ENCODE measurements at regions not wholly inside any gene's neighbourhood (a gene's known extent, or its start where the extent isn't known, plus 50 kb on each side); places are given as distances from the start of the nearest gene placed in this dataset.
"Not testable (repeated sequence)": the region's sequence is repeated elsewhere in the genome, so short reads cannot be mapped to it uniquely, and the experiment has no call there.

GRCh38 chr1:56097713-56098112 lies 481.6 kb downstream of the PLPP3 start:
- DNase-seq = no peak

- DNase-seq = no peak
Measured at GRCh38 chr1:56095696-56096665, 483.4 kb downstream of the PLPP3 start.

- DNase-seq = no peak
Measured at GRCh38 chr1:56094168-56094567, 485.2 kb downstream of the PLPP3 start.

DNA sequence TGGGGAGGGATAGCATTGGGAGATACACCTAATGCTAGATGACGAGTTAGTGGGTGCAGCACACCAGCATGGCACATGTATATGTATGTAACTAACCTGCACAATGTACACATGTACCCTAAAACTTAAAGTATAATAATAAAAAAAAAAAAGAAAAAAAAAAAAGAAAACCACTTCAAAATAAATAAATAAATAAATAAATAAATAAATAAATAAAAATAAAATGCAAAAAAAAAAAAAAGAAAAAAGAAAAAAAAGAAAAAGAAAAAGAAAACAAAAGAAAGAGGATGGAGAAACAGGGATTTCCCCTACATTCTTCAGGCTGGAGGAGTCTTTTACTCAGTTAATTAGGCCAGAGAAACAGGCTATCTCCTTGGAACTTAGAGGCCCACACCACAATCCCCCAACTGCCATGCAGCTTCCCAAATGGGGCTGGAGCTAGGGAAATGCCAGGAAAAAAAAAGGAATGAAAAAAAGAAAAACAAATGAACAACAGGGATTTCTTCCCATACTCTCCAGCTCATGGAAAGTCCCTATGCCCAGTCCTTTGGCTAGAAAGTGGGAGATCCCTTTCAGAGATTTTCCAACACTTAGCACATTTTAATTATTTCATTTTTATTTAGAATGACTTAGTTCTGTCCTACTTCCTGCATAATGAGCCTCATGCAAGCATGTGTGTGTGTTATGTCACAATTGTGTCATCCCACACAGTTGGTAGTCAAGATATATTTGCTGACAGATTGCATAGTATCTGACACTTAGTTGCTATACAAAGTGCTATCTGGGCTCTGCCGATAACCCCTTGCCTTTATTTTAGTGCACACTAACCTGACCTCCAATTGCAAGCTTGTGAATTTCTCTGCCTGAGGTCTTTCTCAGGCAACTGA lies 486.4 kb downstream of the PLPP3 start:
- DNase-seq = no peak

DNA sequence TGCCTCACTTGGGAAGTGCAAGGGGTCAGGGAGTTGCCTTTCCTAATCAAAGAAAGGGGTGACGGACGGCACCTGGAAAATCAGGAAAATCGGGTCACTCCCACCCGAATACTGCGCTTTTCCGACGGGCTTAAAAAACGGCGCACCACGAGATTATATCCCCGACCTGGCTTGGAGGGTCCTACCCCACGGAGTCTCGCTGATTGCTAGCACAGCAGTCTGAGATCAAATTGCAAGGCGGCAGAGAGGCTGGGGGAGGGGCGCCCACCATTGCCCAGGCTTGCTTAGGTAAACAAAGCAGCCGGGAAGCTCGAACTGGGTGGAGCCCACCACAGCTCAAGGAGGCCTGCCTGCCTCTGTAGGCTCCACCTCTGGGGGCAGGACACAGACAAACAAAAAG lies 489.5 kb downstream of the PLPP3 start:
- not testable (repeated sequence) for DNase-seq

- DNase-seq = no peak
Measured at GRCh38 chr1:56084246-56084645, 495.1 kb downstream of the PLPP3 start.

DNA sequence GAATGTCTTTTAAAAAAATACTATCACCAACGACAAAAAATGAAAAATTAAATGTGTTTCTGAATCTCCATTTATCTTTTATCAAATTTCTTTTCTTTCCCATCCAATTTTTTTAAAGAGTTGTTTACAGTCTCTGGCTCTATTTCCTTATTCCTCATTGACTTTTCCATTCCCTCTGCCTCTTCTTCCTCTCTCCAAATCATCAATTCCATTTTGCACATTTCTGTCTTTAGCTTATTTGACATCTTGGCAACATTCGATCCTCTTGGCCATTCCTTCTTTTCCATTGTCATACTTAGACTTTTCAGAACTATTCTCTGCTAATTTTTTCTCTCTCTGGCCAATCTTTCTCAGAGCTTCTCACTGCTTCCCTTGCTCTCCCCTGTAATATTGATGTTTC lies 497.6 kb downstream of the PLPP3 start:
- no peak for DNase-seq

DNA sequence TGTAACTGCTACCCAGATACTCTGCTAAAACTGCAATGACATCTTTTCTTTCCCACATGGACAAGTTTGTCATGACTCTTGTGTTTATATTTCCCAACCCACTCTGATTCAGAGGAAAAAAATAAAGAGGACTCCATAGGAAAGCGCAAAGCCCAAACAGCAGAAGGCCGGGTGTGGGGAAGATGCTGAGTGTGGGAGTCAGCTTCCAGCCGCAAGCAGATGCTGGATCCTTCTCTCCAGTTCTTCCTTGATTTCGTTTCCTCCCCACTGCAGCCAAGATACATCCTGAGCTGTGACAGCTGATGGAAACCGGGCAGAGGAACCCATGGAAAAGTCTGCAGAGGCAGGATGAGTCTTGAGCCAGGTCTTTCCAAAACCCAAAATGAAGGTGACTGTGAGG lies 498.2 kb downstream of the PLPP3 start:
- DNase-seq = no peak

DNA sequence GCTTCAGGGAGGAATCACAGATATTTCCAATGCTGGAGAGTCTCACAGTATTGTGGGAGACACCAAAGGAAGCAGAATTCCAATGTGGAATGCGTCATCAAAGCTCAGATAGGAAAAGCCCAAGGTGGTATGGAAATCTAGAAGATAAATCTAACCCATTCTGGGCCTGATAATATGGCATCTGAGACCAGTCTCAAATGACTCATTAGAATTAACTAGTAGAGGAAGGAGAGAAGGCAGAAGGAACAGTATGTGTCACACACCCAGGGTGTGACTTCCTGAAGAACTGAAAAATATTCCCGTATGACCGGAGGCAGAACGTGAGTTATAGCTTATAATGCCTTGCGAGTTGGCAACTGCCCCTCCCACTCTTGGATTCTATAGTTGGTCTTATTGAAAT lies 499.2 kb downstream of the PLPP3 start:
- no peak for DNase-seq

GRCh38 chr1:56079391-56079790 lies 500.0 kb downstream of the PLPP3 start:
- DNase-seq = no peak

DNA sequence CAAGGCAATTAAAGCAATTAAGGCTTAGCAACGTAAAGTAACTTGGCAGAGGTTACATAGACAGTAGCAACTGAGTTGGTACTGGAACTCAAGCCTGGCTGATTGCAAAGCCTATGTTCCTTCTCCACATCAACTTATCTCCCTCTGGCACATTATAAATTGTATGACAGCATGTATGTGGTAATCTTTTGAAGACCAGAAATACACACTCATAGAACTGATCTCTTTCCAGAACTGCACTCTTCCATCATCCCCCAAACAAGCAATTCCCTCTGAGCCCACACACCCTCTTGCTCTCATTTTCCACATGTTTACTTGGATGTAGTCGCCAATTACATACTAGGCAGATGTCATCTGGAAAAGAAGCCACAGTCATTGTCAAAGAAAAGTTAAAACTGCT lies 502.2 kb downstream of the PLPP3 start:
- DNase-seq = no peak

GRCh38 chr1:56074007-56074651 lies 505.2 kb downstream of the PLPP3 start:
- DNase-seq = no peak

DNA sequence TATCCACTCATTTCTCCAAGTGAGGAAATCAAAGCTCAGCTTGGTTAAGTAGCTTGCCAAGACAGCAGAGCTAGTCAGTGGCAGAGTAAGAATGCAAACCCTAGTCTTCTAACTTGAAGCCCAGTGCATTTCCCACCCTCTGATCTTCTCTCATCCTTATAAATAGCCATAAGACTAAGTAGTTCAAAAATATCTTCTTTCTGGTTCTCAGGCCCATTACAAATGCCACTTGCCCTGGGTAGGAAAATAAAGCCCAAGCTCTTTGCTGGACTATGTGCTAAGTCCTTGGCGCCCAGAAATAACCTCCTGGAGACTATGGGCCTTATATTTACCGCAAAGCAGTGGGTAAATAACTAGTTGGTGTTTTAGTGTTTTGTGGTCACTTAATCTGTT lies 505.8 kb downstream of the PLPP3 start:
- no peak for DNase-seq

GRCh38 chr1:56073206-56073605 lies 506.2 kb downstream of the PLPP3 start:
- DNase-seq = no peak

DNA sequence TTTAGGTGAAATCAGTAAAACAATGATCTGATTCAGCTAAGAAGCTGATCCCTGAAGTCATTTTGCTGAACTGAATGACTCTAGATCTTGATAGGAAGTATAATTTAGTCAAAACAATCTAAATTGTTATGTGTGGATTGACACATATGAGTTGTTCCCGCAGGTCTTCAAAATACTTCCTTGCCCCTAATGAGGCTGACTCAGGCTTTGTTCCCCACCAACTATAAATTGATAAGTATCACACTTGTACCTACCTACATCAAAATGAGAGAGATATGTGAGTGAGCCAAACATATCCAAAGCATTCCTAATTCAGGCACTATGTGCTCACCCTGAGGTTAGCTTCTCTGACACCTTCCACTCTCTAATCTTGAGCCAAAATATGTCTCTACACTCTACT lies 507.1 kb downstream of the PLPP3 start:
- DNase-seq = no peak

GRCh38 chr1:56071351-56071750 lies 508.0 kb downstream of the PLPP3 start:
- no peak for DNase-seq

DNA sequence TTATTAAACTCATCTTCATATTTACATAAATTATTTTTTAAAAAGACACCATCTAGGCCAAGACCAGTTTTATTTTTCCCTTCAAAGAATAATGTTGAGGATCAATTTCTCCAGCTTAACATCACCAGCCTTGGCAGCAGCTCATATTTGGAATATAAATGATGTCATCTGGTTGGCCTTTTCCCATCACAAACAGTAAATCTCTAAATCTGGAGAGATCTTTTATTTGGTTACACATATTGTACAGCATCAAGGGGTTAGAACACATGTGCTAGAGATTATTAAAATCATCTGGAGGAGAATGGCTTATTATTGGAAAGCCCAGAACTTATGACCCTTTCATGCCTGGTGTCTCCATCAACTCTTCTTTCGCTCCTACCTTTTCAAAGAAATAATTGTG lies 508.8 kb downstream of the PLPP3 start:
- no peak for DNase-seq

- DNase-seq = no peak
Measured at GRCh38 chr1:56069824-56070223, 509.5 kb downstream of the PLPP3 start.

DNA sequence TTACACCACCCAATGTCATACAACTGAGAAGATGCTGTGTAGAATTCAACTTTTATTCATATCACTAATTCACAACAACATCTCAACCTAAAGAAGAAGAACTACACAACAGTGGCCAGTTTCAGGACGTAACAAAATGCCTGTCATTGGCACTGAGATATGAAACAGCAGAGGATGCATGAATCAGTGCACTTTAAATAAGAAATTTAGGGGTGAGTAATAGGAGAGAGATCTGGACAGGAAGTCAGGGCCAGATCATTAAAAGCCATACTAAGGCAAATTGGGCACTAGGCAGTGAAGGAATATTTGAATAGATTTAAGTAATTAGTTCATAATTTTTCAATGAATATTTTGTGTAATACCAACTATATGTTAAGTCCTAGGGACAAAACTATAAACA lies 510.5 kb downstream of the PLPP3 start:
- DNase-seq = no peak

GRCh38 chr1:56068210-56068609 lies 511.2 kb downstream of the PLPP3 start:
- DNase-seq = no peak

DNA sequence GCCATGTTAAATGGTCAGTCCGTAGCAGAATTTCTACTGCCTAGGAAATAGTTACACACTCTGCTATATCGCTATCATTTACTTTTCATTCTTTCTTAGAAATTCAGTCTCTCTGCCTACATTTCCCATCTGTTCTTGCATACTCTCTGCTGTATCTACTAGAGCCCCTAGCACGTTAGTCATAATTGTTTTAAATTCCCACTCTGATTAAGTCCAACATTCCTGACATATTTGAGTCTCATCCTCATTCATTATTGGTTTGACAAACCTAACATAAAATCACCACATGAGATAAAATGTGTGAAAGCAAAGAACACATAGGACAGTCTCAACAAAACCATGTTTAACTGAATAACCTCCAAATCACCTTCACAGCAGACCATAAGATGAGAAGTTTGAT lies 513.6 kb downstream of the PLPP3 start:
- DNase-seq = no peak

- DNase-seq = no peak
Measured at GRCh38 chr1:56064705-56065104, 514.7 kb downstream of the PLPP3 start.

- DNase-seq = no peak
Measured at GRCh38 chr1:56063461-56063860, 515.9 kb downstream of the PLPP3 start.

All from GDM1 (cell line).